Right lobe of liver (tissue), 6 donors: ENCODE measurements at regions not wholly inside any gene's neighbourhood (a gene's known extent, or its start where the extent isn't known, plus 50 kb on each side); places are given as distances from the start of the nearest gene placed in this dataset.

Experiments
- ATAC-seq, 4 donors: fragments of 200-7000 bp; cut with Tn5 transposase; one replicate each; pipeline ENCODE4 v1.9.1; 2020; ENCODE audit warnings: mild to moderate bottlenecking in 4 of 4, moderate library complexity in 4 of 4
- DNase-seq, 3 donors: peaks; one replicate each; pipeline ENCODE4 v3.0.0-alpha.2; 2020
- H3K27ac ChIP-seq, 3 donors: fragments of 200-600 bp; one replicate each; pipeline ENCODE4 v1.8.0; 2022
- H3K27me3 ChIP-seq, 2 donors: fragments of 200-600 bp; one replicate each; pipeline ENCODE4 v1.8.0; 2022
- H3K36me3 ChIP-seq, 4 donors: fragments of 200-600 bp; sonication (generic) in 1 of 4; one replicate each; pipeline versions ENCODE4 v1.5.1 to v1.8.0; 2017 to 2022; ENCODE audit warnings: control low read depth in 1 of 4
- H3K4me1 ChIP-seq, 4 donors: fragments of 200-600 bp; sonication (generic) in 1 of 4; one replicate each; pipeline versions ENCODE4 v1.5.1 to v1.8.0; 2017 to 2022; ENCODE audit warnings: control low read depth in 1 of 4
- H3K4me3 ChIP-seq, 3 donors: fragments of 200-600 bp; one replicate each; pipeline ENCODE4 v1.8.0; 2022
- H3K9me3 ChIP-seq, 4 donors: fragments of 200-600 bp; sonication (generic) in 1 of 4; one replicate each; pipeline versions ENCODE4 v1.5.1 to v1.8.0; 2017 to 2022; ENCODE audit warnings: control low read depth in 1 of 4
- CTCF ChIP-seq, 4 donors: fragments of 200-600 bp in 3 of 4; fragments of 450-650 bp in 1 of 4; IDR thresholded peaks; one replicate each; pipeline versions ENCODE4 v1.5.1 to v1.8.0; 2016 to 2022; ENCODE audit warnings: antibody characterized with exemption in 4 of 4, mild to moderate bottlenecking in 2 of 4
- POLR2A ChIP-seq: fragments of 450-650 bp; IDR thresholded peaks from one replicate; pipeline ENCODE4 v1.6.1; 2017; ENCODE audit warnings: antibody characterized with exemption, mild to moderate bottlenecking
- WGBS: methylation state at CpG from one replicate; pipeline ENCODE4 v1.1.6; 2018; ENCODE audit warnings: low coverage, low lambda C conversion rate; ENCODE audit not compliant: insufficient coverage; ENCODE audit errors: missing lambda C conversion rate; 5-methylcytosine and 5-hydroxymethylcytosine counted together
- intact Hi-C, 2 donors: fragments of 100-400 bp; cut with DNase I; formaldehyde crosslinking; loops; one replicate each; pipeline versions ENCODE4 v1.11.2 to v1.14.1; 2022
- donor health status: DM: no; HTN: yes; CAD: no.
- donor health status: DM: no; HTN: no; CAD: no.
- donor health status: DM: no; HTN: no; CAD: no.
- donor health status: DM: no; HTN: yes; CAD: no.
- donor health status: DM: no; HTN: yes; CAD: no.

GRCh38 chr10:29760138-29760900 lies 125.5 kb upstream of the SVIL start:
- WGBS, result 7% methylated on average over 3 of the region's 4 CpGs
- DNase-seq (no peak), ATAC-seq (no peak)
- Histone ChIP-seq H3K27me3 (no peaks in the 10 kb centered on the region), H3K4me3 (no peak overlapping the region), H3K27ac (peak overlapping the region in 2 of 3 donors; percentile 24 to 56), H3K9me3 (no peaks in the 10 kb centered on the region), H3K4me1 (peaks cover 0 to 47% (median 21%) of the 10 kb centered on the region in 4 donors), H3K36me3 (no peaks in the 10 kb centered on the region)
- no peak for TF ChIP-seq CTCF (IDR thresholded peaks at IDR 0.05)
- no peak for TF ChIP-seq POLR2A
- intact Hi-C loops, result no loop called here

GRCh38 chr10:29757551-29758297 lies 123.0 kb upstream of the SVIL start:
- DNase-seq (peak in 1 of 3 donors; percentile 46), ATAC-seq (peak in 3 of 4 donors; percentile 1 to 77 (median 12))
- Histone ChIP-seq H3K27ac (peak overlapping the region in 2 of 3 donors; percentile 85 to 88), H3K4me1 (peaks cover 0 to 47% (median 21%) of the 10 kb centered on the region in 4 donors), H3K9me3 (no peaks in the 10 kb centered on the region), H3K36me3 (no peaks in the 10 kb centered on the region), H3K4me3 (no peak overlapping the region), H3K27me3 (no peaks in the 10 kb centered on the region)
- WGBS, result 25% methylated on average over 8 of the region's 9 CpGs
- intact Hi-C loops, result no loop called here
- TF ChIP-seq CTCF (IDR thresholded peaks at IDR 0.05) (no peak), POLR2A (no peak)

- H3K27ac ChIP-seq, result no peak overlapping the region
- ATAC-seq (no peak), DNase-seq (no peak)
- no peak for TF ChIP-seq CTCF (IDR thresholded peaks at IDR 0.05)
- TF ChIP-seq POLR2A, result no peak
- H3K9me3 ChIP-seq, result no peaks in the 10 kb centered on the region
- intact Hi-C loops, result no loop called here
- H3K36me3 ChIP-seq, result no peaks in the 10 kb centered on the region
- no peaks in the 10 kb centered on the region for H3K27me3 ChIP-seq
- 72% methylated on average over 3 of the region's 3 CpGs for WGBS
- no peak overlapping the region for H3K4me3 ChIP-seq
- H3K4me1 ChIP-seq, result peaks cover 0 to 44% (median 19%) of the 10 kb centered on the region in 4 donors
These were observed 121.7 kb upstream of the SVIL start for GRCh38 chr10:29756451-29756850.

GRCh38 chr10:29753283-29753682 lies 118.5 kb upstream of the SVIL start:
- no peak overlapping the region for H3K4me3 ChIP-seq
- intact Hi-C loops, result no loop called here
- no peaks in the 10 kb centered on the region for H3K27me3 ChIP-seq
- H3K27ac ChIP-seq, result no peak overlapping the region
- ATAC-seq, result no peak
- no peak for DNase-seq
- peaks cover 0 to 25% (median 7%) of the 10 kb centered on the region in 4 donors for H3K4me1 ChIP-seq
- H3K36me3 ChIP-seq, result no peaks in the 10 kb centered on the region
- H3K9me3 ChIP-seq, result no peaks in the 10 kb centered on the region
- 74% methylated on average over 6 of the region's 7 CpGs for WGBS
- TF ChIP-seq POLR2A (no peak), CTCF (IDR thresholded peaks at IDR 0.05) (no peak)
